ENCODE measurements at regions not wholly inside any gene's neighbourhood (a gene's known extent, or its start where the extent isn't known, plus 50 kb on each side); places are given as distances from the start of the nearest gene placed in this dataset.

GRCh38 chr16:82522026-82522425 is 104.7 kb upstream of the CDH13 start:
- Mint-ChIP-seq H3K9me3 (peaks cover 5 to 18% (median 14%) of the 10 kb centered on the region in 7 donors), H3K4me1 (no peaks in the 10 kb centered on the region), H3K36me3 (peaks cover 0 to 5% of the 10 kb centered on the region in 2 donors)

DNA sequence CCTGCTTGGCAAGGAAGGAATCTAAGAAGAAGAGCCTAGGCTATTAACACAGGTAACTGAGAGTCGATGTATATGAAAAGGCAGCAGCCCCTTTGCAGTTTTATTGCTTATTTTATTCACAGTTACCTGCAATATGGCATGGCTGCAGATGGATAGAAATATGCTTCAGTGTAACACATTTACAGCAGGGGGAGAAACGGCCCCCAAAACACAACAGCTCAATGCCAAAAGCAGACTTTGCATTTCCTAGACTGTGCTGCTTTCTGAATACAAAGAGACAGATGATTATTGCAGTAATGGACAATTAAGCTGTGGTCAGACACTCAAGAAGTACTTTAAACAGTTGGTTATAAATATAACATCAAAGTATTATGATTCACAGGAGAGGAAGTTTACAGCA is 108.0 kb upstream of the CDH13 start:
- Mint-ChIP-seq H3K4me3 (no peak overlapping the region), H3K36me3 (peaks cover 0 to 5% of the 10 kb centered on the region in 2 donors), H3K27ac (no peak overlapping the region), H3K9me3 (peaks cover 0 to 9% (median 3%) of the 10 kb centered on the region in 7 donors), H3K27me3 (peaks cover 0 to 8% (median 4%) of the 10 kb centered on the region in 3 donors), H3K4me1 (no peaks in the 10 kb centered on the region)
- DNase-seq (no peak), ATAC-seq (ENCODE audit: low read depth in 2 of 2) (no peak)

More at GRCh38 chr16:82522026-82522425, 104.7 kb upstream of the CDH13 start:
- no peak overlapping the region for H3K27ac Mint-ChIP-seq
- DNase-seq (no peak), ATAC-seq (ENCODE audit: low read depth in 2 of 2) (no peak)
- peaks cover 0 to 8% (median 2%) of the 10 kb centered on the region in 3 donors for H3K27me3 Mint-ChIP-seq
- no peak overlapping the region for H3K4me3 Mint-ChIP-seq

- no peak for ATAC-seq (ENCODE audit: low read depth in 2 of 2)
- Mint-ChIP-seq H3K36me3 (no peaks in the 10 kb centered on the region), H3K27me3 (peaks cover 0 to 8% (median 4%) of the 10 kb centered on the region in 3 donors), H3K4me1 (no peaks in the 10 kb centered on the region), H3K27ac (no peak overlapping the region), H3K4me3 (no peak overlapping the region), H3K9me3 (peaks cover 0 to 4% (median 0%) of the 10 kb centered on the region in 7 donors)
- no peak for DNase-seq
Measured at GRCh38 chr16:82514262-82514661, 112.5 kb upstream of the CDH13 start.

- Mint-ChIP-seq H3K4me1 (no peaks in the 10 kb centered on the region), H3K9me3 (peaks cover 2 to 17% (median 10%) of the 10 kb centered on the region in 7 donors)
Measured at GRCh38 chr16:82510789-82511305, 115.9 kb upstream of the CDH13 start.

DNA sequence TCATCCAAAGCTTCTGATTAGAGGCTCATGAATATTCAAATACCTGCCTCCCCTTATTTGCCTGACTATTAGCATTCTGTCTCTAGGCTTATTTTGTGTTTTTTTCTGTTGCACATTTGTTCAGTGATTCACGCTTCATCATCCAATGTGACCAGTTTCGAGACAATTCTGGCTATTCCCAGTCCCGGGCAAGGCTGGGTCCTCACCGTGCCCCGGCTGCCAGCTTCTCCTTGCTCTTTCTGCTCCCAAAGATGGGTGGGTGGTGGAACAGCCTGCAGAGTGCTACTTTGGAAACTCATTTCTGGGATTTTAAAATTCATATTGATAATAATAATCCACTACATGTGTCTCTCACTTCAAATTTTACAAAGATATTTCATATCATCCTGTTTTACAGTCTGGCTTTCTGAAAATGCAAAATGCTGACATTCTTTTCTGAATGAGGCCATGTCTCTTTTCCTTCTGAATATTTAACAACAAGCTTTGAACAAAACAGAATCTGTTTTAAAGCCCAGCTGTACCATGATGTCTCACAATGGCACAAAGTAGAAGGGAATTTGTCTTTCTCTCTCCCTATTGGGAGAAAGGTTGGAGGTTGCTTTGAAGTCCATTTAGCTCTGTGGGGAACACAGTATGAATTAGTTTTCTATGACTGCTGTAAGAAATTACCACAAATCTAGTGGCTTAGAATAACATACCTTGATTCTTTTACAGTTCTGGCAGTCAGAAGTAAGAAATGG is 116.9 kb upstream of the CDH13 start:
- Mint-ChIP-seq H3K4me1 (no peaks in the 10 kb centered on the region), H3K4me3 (no peak overlapping the region), H3K27me3 (peaks cover 0 to 5% (median 0%) of the 10 kb centered on the region in 3 donors), H3K9me3 (peaks cover 2 to 17% (median 10%) of the 10 kb centered on the region in 7 donors), H3K36me3 (no peaks in the 10 kb centered on the region), H3K27ac (no peak overlapping the region)
- DNase-seq (no peak), ATAC-seq (ENCODE audit: low read depth in 2 of 2) (no peak)

More at GRCh38 chr16:82510789-82511305, 115.9 kb upstream of the CDH13 start:
- ATAC-seq (ENCODE audit: low read depth in 2 of 2) (no peak), DNase-seq (no peak)
- no peak overlapping the region for H3K4me3 Mint-ChIP-seq
- H3K27me3 Mint-ChIP-seq = no peaks in the 10 kb centered on the region
- H3K27ac Mint-ChIP-seq = no peak overlapping the region
- no peaks in the 10 kb centered on the region for H3K36me3 Mint-ChIP-seq

DNA sequence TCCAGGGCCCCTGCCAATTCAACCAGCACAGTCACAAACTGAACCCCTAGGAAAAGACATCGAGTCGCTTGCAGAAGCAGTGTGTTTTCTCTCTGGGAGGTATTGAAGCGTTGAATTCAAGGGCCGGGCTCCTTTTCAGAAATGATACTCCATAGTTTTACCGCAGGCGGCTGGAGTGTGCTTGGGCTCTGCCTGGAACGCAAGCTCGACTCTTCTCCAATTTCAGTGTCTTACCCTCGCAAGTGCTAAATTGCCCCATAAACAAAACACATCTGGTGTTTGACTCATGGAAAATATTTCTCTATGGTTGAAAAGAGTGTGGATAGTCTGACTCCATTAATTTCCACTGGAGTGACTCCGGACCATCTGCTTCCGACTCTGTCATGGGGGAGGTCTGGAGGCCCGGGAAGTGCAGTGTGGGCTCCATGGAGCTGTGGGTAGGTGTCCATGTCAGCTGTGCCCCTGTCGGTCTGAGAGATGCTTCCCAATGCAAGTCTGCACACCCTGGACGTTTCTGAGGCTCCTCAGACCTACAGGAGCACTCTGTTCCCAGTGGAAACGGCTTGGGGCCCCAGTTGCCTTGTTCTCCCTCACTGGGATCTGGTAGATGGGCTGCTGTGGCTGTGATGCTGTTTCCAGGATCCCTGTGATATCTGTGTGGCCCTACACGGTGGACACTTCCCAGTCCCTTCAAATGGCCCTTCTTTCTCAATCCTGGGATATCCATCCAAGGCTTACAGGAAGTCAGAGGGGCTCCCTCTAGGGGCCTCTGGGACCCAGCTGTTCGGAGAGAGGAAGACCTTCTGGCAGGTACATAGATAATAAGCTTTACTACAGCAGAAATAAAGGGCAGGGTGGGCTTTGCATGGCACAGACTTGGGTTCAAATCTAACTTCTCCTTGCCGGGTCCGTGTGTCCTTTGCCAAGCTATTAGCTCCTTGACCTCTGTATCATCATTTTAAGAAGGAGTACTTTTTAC is 119.8 kb upstream of the CDH13 start:
- H3K36me3 Mint-ChIP-seq = no peaks in the 10 kb centered on the region
- DNase-seq (no peak), ATAC-seq (ENCODE audit: low read depth in 2 of 2) (no peak)
- H3K4me1 Mint-ChIP-seq = no peaks in the 10 kb centered on the region
- peaks cover 2 to 17% (median 12%) of the 10 kb centered on the region in 7 donors for H3K9me3 Mint-ChIP-seq
- H3K27me3 Mint-ChIP-seq = peaks cover 4 to 11% (median 7%) of the 10 kb centered on the region in 3 donors
- no peak overlapping the region for H3K27ac Mint-ChIP-seq
- no peak overlapping the region for H3K4me3 Mint-ChIP-seq

GRCh38 chr16:82504836-82505235 is 121.9 kb upstream of the CDH13 start:
- Mint-ChIP-seq H3K27me3 (peaks cover 4 to 12% (median 8%) of the 10 kb centered on the region in 3 donors), H3K9me3 (peaks cover 4 to 20% (median 12%) of the 10 kb centered on the region in 7 donors)

DNA sequence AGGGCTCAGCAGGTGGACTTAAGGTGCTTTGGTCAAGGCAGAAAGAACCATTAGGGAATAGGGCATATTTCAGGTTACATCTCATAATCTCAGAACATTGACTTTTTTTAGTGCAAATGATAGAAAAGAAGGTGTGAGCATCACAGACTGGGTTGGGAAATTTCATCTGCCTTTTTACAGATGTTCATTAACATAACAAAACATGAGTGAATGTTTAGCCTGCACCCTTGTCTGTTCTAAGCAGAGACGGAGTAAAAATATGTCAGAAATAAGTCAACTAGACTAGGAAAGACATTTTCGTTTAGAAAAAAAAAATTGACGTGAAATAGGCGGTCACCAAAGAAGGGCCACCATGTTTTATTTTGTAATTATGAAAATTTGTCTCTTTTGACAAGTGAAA is 127.5 kb upstream of the CDH13 start:
- no peak for DNase-seq
- Mint-ChIP-seq H3K36me3 (no peaks in the 10 kb centered on the region), H3K9me3 (peaks cover 0 to 5% (median 2%) of the 10 kb centered on the region in 7 donors), H3K27ac (no peak overlapping the region), H3K4me1 (no peaks in the 10 kb centered on the region), H3K27me3 (peaks cover 4 to 8% (median 7%) of the 10 kb centered on the region in 3 donors), H3K4me3 (no peak overlapping the region)
- no peak for ATAC-seq (ENCODE audit: low read depth in 2 of 2)

More at GRCh38 chr16:82504836-82505235, 121.9 kb upstream of the CDH13 start:
- H3K4me1 Mint-ChIP-seq = no peaks in the 10 kb centered on the region
- no peak for ATAC-seq (ENCODE audit: low read depth in 2 of 2)
- DNase-seq = no peak
- no peak overlapping the region for H3K4me3 Mint-ChIP-seq
- no peak overlapping the region for H3K27ac Mint-ChIP-seq
- no peaks in the 10 kb centered on the region for H3K36me3 Mint-ChIP-seq

GRCh38 chr16:82497139-82497538 is 129.6 kb upstream of the CDH13 start:
- no peak for ATAC-seq (ENCODE audit: low read depth in 2 of 2)
- H3K27me3 Mint-ChIP-seq = peaks cover under 1 to 6% (median 2%) of the 10 kb centered on the region in 3 donors
- no peaks in the 10 kb centered on the region for H3K4me1 Mint-ChIP-seq
- DNase-seq = no peak
- no peak overlapping the region for H3K27ac Mint-ChIP-seq
- H3K36me3 Mint-ChIP-seq = no peaks in the 10 kb centered on the region
- no peak overlapping the region for H3K4me3 Mint-ChIP-seq
- peaks cover 0 to 3% (median under 1%) of the 10 kb centered on the region in 7 donors for H3K9me3 Mint-ChIP-seq

- no peak for DNase-seq
- no peaks in the 10 kb centered on the region for H3K4me1 Mint-ChIP-seq
- no peaks in the 10 kb centered on the region for H3K36me3 Mint-ChIP-seq
- no peak for ATAC-seq (ENCODE audit: low read depth in 2 of 2)
- no peak overlapping the region for H3K27ac Mint-ChIP-seq
- peaks cover 0 to 11% (median 6%) of the 10 kb centered on the region in 3 donors for H3K27me3 Mint-ChIP-seq
- H3K9me3 Mint-ChIP-seq = peaks cover 0 to 4% (median 0%) of the 10 kb centered on the region in 7 donors
- no peak overlapping the region for H3K4me3 Mint-ChIP-seq
Measured at GRCh38 chr16:82488460-82488859, 138.3 kb upstream of the CDH13 start.

- Mint-ChIP-seq H3K27me3 (peaks cover 8 to 15% (median 10%) of the 10 kb centered on the region in 3 donors), H3K27ac (no peak overlapping the region), H3K4me3 (no peak overlapping the region), H3K9me3 (peaks cover 0 to 4% (median 0%) of the 10 kb centered on the region in 7 donors), H3K4me1 (no peaks in the 10 kb centered on the region), H3K36me3 (no peaks in the 10 kb centered on the region)
- no peak for ATAC-seq (ENCODE audit: low read depth in 2 of 2)
- DNase-seq = no peak
Measured at GRCh38 chr16:82481455-82481854, 145.3 kb upstream of the CDH13 start.

- Mint-ChIP-seq H3K4me1 (no peaks in the 10 kb centered on the region), H3K27me3 (peaks cover 16 to 31% (median 26%) of the 10 kb centered on the region in 3 donors), H3K9me3 (peaks cover 6 to 17% (median 7%) of the 10 kb centered on the region in 7 donors), H3K27ac (no peak overlapping the region), H3K36me3 (peaks cover 0 to 9% of the 10 kb centered on the region in 2 donors), H3K4me3 (no peak overlapping the region)
- ATAC-seq (ENCODE audit: low read depth in 2 of 2) (no peak), DNase-seq (no peak)
Measured at GRCh38 chr16:82476786-82477185, 150.0 kb upstream of the CDH13 start.

DNA sequence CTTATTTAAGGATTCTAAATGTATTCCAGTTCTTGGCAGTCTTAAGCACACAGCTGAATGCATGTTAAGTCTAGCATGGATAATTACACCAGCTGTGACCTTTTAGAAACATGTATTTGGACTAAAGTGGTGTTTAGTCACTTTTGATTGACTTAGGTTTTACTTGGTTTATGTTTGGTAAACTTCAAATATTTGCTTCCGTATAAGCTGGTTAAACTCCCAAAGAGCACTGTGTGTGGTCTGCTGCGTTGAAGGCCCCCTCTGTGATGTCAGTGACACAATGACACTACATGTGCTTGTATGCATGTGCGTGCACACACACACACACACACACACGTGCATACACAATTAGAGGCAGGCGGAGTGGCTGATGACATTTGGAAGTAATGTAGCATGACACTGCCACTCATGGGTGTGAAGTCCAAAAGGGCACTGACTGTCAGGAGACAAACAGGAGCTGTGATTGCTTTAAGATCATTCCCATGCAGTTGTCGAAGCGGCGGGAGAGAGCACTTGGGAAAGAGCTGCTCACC is 156.1 kb upstream of the CDH13 start:
- peaks cover 0 to 9% of the 10 kb centered on the region in 2 donors for H3K36me3 Mint-ChIP-seq
- no peak for ATAC-seq (ENCODE audit: low read depth in 2 of 2)
- no peak for DNase-seq
- peaks cover 6 to 17% (median 10%) of the 10 kb centered on the region in 7 donors for H3K9me3 Mint-ChIP-seq
- no peaks in the 10 kb centered on the region for H3K4me1 Mint-ChIP-seq
- H3K4me3 Mint-ChIP-seq = no peak overlapping the region
- no peak overlapping the region for H3K27ac Mint-ChIP-seq
- H3K27me3 Mint-ChIP-seq = peaks cover 8 to 18% (median 14%) of the 10 kb centered on the region in 3 donors
